MM.1S (cell line): ENCODE measurements at regions not wholly inside any gene's neighbourhood (a gene's known extent, or its start where the extent isn't known, plus 50 kb on each side); places are given as distances from the start of the nearest gene placed in this dataset.
"Not testable (repeated sequence)": the region's sequence is repeated elsewhere in the genome, so short reads cannot be mapped to it uniquely, and the experiment has no call there.

Source experiments
- DNase-seq: peaks from one replicate; pipeline ENCODE4 v3.0.0-alpha.2; 2015
- H2AFZ ChIP-seq: fragments of 300-600 bp; sonication (generic); 2 replicates; pipeline ENCODE4 v1.6.0; 2016; ENCODE audit warnings: antibody characterized with exemption, low read length
- H3F3A ChIP-seq: fragments of 300-600 bp; sonication (generic); 2 replicates; pipeline ENCODE4 v1.6.1; 2016; ENCODE audit warnings: mild to moderate bottlenecking, antibody characterized with exemption, low read length, moderate library complexity, mixed read lengths; ENCODE audit not compliant: insufficient read depth
- H3K27ac ChIP-seq: fragments of 300-600 bp; sonication (generic); 2 replicates; pipeline ENCODE4 v1.5.1; 2016; ENCODE audit warnings: mild to moderate bottlenecking, low read length
- H3K27me3 ChIP-seq: fragments of 300-600 bp; sonication (generic); replicated peaks from 2 replicates; pipeline ENCODE4 v1.6.0; 2016; ENCODE audit warnings: low read length; ENCODE audit not compliant: insufficient read depth
- H3K36me3 ChIP-seq: fragments of 300-600 bp; sonication (generic); replicated peaks from 2 replicates; pipeline ENCODE4 v1.6.1; 2016; ENCODE audit warnings: mild to moderate bottlenecking, low read length, mixed read lengths; ENCODE audit not compliant: insufficient read depth
- H3K4me1 ChIP-seq: fragments of 300-600 bp; sonication (generic); 2 replicates; pipeline ENCODE4 v1.6.1; 2016; ENCODE audit warnings: low read length, mixed read lengths
- H3K4me2 ChIP-seq: fragments of 300-600 bp; sonication (generic); 2 replicates; pipeline ENCODE4 v1.6.0; 2016; ENCODE audit warnings: low read depth, low read length
- H3K4me3 ChIP-seq: fragments of 300-600 bp; sonication (generic); 2 replicates; pipeline ENCODE4 v1.5.1; 2016; ENCODE audit warnings: low read length, mixed read lengths
- H3K79me2 ChIP-seq: fragments of 300-600 bp; sonication (generic); 2 replicates; pipeline ENCODE4 v1.6.1; 2016; ENCODE audit warnings: mixed run types, low read length, mixed read lengths
- H3K9ac ChIP-seq: fragments of 300-600 bp; sonication (generic); 2 replicates; pipeline ENCODE4 v1.6.1; 2016; ENCODE audit warnings: low read length, mixed read lengths
- H3K9me2 ChIP-seq: fragments of 300-600 bp; sonication (generic); replicated peaks from 2 replicates; pipeline ENCODE4 v1.6.1; 2016; ENCODE audit warnings: mild to moderate bottlenecking, low read length, mixed read lengths; ENCODE audit not compliant: insufficient read depth
- H3K9me3 ChIP-seq: fragments of 300-600 bp; sonication (generic); replicated peaks from 2 replicates; pipeline ENCODE4 v1.6.1; 2016; ENCODE audit warnings: mild to moderate bottlenecking, low read length, mixed read lengths; ENCODE audit not compliant: insufficient read depth
- H4K20me1 ChIP-seq: fragments of 300-600 bp; sonication (generic); 2 replicates; pipeline ENCODE4 v1.6.1; 2016; ENCODE audit warnings: mild to moderate bottlenecking, low read length, moderate library complexity, mixed read lengths; ENCODE audit not compliant: insufficient read depth

DNA sequence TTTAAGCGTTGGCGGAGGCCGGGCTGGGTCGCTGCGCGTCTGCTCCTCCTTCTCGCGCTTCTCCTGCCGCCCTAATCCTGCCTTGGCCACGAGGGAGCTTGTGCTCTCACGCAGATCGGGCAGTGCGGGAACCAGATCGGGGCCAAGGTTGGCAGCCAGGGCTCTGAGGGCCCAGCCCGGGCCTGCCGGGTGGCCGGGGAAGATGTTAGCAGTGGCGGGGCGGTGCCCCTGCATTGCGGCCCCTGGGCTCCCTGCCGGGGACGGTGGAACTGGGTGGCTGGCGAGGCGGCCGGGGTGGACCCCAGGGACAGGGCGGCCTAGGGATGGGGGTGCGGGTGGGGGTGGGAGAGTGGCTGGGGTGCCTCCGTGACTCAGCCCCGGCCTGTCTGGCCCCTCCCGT lies 297.4 kb downstream of the CACNA1B start:
- not testable (repeated sequence) for H3K4me2 ChIP-seq, H3F3A ChIP-seq, H3K4me1 ChIP-seq, H2AFZ ChIP-seq, H3K27ac ChIP-seq, H3K9ac ChIP-seq, H3K4me3 ChIP-seq, H3K27me3 ChIP-seq, H3K9me3 ChIP-seq, H3K79me2 ChIP-seq, H3K9me2 ChIP-seq, H4K20me1 ChIP-seq, DNase-seq, H3K36me3 ChIP-seq

DNA sequence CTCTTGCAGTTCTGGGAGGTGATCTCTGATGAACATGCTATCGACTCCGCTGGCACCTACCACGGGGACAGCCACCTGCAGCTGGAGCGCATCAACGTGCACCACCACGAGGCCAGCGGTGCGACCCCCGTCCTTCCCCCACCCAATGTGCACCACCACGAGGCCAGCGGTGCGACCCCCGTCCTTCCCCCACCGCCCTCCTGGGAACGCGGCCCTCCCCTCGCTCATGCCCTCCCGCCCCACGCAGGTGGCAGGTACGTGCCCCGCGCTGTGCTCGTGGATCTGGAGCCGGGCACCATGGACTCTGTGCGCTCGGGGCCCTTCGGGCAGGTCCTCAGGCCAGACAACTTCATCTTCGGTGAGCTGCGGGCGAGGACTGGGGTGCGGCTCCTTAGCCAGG lies 297.8 kb downstream of the CACNA1B start:
- H2AFZ ChIP-seq, H3K9me2 ChIP-seq, H3K27ac ChIP-seq, H3K4me2 ChIP-seq, H4K20me1 ChIP-seq, H3K79me2 ChIP-seq, H3F3A ChIP-seq, H3K9ac ChIP-seq, DNase-seq, H3K36me3 ChIP-seq, H3K4me1 ChIP-seq, H3K4me3 ChIP-seq, H3K9me3 ChIP-seq, H3K27me3 ChIP-seq: not testable (repeated sequence)

DNA sequence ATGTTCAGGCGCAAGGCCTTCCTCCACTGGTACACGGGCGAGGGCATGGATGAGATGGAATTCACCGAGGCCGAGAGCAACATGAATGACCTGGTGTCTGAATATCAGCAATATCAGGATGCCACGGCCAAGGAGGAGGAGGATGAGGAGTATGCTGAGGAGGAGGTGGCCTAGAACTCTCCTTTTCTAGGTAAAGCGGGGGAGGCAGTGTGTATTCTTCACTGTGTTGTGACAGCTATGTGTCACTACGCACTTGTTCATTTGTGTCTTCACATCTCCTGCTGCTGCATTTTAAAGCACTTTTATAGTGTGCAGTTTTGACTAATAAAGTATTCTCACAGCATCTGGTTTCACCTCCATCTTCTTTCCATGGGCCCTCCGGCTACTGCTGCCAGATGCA lies 299.5 kb downstream of the CACNA1B start:
- H3K79me2 ChIP-seq, H3K9ac ChIP-seq, H3K27me3 ChIP-seq, H3K36me3 ChIP-seq, H3K27ac ChIP-seq, H3K4me3 ChIP-seq, DNase-seq, H2AFZ ChIP-seq, H3K4me1 ChIP-seq, H3K9me3 ChIP-seq, H3K9me2 ChIP-seq, H3K4me2 ChIP-seq, H3F3A ChIP-seq, H4K20me1 ChIP-seq: not testable (repeated sequence)

DNA sequence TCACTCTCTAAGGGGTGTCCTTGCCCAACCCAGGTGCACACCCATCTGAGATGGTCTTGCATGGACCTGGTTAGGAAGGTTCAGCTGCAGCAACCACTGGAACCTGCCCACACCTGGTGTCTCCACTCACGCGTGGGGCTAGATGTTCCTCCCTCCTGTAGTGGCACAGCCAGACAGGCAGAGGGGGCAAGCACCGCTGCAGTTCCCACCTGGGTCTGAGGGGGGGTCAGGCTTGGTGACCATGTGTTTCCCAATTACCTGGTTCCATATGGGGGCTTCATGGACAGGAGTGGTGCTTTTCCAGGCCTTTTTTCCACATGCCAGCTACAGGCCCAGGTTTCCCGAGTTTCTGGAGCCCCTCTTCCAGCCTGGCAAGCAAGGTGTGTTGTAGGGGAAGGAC lies 301.4 kb downstream of the CACNA1B start:
- H3K9me2 ChIP-seq, H3K27me3 ChIP-seq, H3K4me1 ChIP-seq, H3K4me3 ChIP-seq, H3F3A ChIP-seq, DNase-seq, H4K20me1 ChIP-seq, H3K36me3 ChIP-seq, H3K4me2 ChIP-seq, H3K27ac ChIP-seq, H2AFZ ChIP-seq, H3K79me2 ChIP-seq, H3K9ac ChIP-seq, H3K9me3 ChIP-seq: not testable (repeated sequence)

DNA sequence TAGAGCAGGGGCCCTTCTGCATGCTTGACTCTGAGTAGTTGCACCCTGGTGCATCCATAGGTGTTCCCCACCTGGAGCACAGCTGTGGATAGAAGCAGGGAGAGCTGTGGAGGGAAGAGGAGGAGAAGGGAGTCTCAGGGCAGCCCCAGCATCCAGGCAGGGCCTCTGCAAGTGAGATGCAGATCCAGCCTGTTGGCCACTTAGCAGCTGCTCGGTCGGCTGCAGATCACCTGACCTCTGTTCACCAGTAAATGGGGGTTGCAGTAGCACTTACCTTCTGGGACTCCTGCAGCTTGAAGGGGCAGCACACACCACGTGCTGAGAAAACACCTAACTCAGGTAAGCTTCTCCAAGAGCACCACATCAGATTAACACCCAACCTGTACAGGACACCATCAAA lies 302.1 kb downstream of the CACNA1B start:
- not testable (repeated sequence) for DNase-seq, H3K27me3 ChIP-seq, H3K36me3 ChIP-seq, H3K9ac ChIP-seq, H3K79me2 ChIP-seq, H3K9me3 ChIP-seq, H3K27ac ChIP-seq, H3F3A ChIP-seq, H3K9me2 ChIP-seq, H3K4me2 ChIP-seq, H3K4me1 ChIP-seq, H2AFZ ChIP-seq, H3K4me3 ChIP-seq, H4K20me1 ChIP-seq

DNA sequence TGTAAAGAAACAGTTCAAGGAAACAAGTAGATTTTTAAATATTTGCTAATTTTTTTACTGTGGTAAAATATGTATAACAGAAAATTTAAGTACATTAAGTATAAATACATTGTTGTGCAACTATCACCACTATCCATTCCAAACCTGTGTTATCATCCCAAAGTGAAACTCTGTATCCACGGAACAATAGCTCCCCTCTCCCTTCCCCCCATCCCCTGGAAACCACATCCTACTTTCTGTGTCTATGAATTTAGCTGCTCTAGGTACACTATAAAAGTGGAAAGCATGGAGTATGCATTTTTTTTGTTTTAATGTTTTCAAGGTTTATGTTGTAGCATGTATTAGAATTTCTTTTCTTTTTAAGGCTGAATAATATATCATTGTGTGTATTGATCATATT lies 304.4 kb downstream of the CACNA1B start:
- not testable (repeated sequence) for H3K4me3 ChIP-seq, H3K27ac ChIP-seq, H2AFZ ChIP-seq, H3K9me3 ChIP-seq, H3K9me2 ChIP-seq, H3K79me2 ChIP-seq, H3F3A ChIP-seq, H3K4me1 ChIP-seq, H3K27me3 ChIP-seq, DNase-seq, H4K20me1 ChIP-seq, H3K9ac ChIP-seq, H3K4me2 ChIP-seq, H3K36me3 ChIP-seq

DNA sequence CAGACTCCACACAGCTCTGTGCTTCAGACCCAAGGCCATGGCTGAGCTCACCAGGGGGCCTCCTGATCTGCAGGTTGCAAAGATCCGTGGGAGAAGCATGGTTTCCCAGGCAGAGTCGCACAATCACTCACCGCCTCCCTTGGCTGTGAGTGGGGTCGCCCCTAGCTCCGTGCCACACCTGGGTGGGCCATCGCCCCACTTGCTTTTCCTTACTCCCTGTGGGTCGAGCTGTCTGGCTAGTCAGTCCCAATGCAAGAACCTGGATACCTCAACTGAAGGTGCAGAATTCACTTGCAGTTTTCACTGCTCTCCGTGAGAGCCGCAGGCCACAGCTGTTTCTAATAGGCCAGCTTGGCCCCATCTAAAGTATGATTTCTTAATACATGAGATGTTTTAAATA lies 319.6 kb downstream of the CACNA1B start:
- H3K27me3 ChIP-seq, H3K9me3 ChIP-seq, H3F3A ChIP-seq, H3K4me2 ChIP-seq, H2AFZ ChIP-seq, H3K27ac ChIP-seq, H3K4me3 ChIP-seq, H3K79me2 ChIP-seq, DNase-seq, H3K36me3 ChIP-seq, H3K4me1 ChIP-seq, H3K9ac ChIP-seq, H3K9me2 ChIP-seq, H4K20me1 ChIP-seq: not testable (repeated sequence)

DNA sequence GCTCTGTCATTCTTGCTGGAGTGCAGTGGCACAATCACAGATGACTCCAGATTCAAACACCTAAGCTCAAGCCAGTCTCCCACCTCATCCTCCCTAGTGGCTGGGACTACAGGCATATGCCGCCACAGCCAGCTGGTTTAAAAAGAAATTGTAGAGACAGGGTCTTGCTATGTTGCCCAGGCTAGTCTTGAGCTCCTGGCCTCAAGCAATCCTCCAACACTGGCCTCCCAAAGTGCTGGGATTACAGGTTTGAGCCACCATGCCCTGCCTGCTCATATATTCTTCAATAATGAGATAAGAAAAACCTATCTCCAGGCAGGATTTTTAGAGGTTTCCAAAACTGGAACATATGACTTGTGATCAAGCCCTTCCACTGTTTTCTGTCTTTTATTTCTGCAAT lies 321.4 kb downstream of the CACNA1B start:
- not testable (repeated sequence) for H3K9me2 ChIP-seq, H3K4me2 ChIP-seq, H2AFZ ChIP-seq, H3K27ac ChIP-seq, DNase-seq, H3K79me2 ChIP-seq, H3K9me3 ChIP-seq, H3F3A ChIP-seq, H3K36me3 ChIP-seq, H4K20me1 ChIP-seq, H3K27me3 ChIP-seq, H3K9ac ChIP-seq, H3K4me3 ChIP-seq, H3K4me1 ChIP-seq
